NCI-H748 treated with DMSO at 0.1 percent for 48 hours (cell line): ENCODE measurements at regions not wholly inside any gene's neighbourhood (a gene's known extent, or its start where the extent isn't known, plus 50 kb on each side); places are given as distances from the start of the nearest gene placed in this dataset.
"Not testable (repeated sequence)": the region's sequence is repeated elsewhere in the genome, so short reads cannot be mapped to it uniquely, and the experiment has no call there.

ENCODE experiments used
- DNase-seq: peaks from one replicate; lab custom pipeline; 2025; lab: John Stamatoyannopoulos, UW

DNA sequence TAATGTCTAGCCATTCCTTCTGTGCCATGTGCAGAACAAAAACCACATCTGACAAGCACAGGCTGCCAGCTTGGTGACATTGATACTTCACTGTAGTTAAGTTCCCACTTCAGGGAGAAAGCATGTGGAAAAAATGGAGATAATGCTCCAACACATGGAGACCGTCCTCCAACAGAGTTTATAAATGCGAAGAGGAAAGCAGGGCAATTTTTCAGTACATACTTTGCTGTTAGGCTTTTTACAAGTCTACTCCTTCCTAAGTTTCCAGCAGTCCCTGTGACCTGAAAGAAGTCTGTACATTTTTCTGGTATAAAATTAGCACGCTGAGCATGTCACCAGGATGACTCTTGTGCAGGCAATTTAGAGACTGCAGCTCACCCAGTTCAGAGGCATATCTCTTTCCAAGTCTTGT, 766.9 kb upstream of the IGFBP7 start:
- DNase-seq, result no peak

DNA sequence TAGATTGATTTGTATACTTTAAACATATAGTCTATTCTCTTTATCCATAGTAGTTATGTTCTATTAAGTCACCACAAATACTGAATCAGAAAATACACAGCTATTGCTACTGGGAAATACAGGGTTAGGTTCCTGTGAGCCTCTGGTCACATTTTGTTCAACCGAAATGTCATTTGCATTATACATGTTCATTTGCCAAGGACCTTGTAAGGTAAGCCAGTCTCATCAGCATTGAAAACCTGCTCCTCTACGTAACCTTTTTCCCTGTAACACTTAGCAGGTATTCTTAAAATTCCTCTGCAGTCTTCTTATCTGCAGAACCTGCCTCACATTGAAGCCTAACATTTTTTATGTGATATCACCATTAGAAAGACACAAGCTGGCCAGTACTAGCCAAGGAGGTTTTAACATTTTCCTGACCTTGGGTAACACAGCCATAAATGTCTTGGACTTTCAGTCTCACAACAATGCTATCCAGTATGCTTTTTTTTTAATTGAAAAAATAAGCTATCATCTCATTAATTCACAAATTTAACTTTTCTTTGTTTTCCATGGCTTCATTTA, 765.7 kb upstream of the IGFBP7 start:
- DNase-seq, result no peak

DNA sequence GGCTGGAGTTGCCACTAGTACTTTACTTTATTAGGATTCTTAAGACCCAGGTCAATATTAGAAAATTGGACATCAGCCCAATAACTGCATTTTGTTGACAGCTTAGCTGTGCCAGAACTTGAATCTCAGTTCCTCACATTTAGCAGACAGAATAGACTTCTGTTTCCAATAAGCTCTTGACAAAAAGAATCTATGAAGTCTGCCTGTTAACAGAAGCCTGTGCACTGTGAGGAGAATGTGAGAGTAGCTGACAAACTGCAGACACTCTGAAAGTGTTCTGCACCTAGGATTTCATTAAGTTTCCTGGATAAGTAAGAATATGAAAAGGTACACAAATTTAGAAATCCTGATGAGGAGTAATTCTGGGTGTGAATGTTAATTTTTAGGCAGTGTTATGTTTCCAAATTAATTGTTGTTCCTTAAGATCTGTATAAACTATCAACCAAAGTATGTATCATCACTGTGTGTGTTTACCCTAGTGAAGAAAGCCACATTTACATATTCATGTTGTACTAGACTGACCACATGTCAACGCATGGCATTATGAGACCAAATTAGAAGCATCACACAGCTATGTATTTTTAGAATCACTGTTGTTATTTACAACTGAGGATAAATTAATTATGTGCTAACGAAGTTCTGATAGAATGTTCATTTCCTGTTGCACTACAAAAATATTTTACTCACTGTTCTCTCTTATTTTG, 756.4 kb upstream of the IGFBP7 start:
- DNase-seq, result no peak

DNA sequence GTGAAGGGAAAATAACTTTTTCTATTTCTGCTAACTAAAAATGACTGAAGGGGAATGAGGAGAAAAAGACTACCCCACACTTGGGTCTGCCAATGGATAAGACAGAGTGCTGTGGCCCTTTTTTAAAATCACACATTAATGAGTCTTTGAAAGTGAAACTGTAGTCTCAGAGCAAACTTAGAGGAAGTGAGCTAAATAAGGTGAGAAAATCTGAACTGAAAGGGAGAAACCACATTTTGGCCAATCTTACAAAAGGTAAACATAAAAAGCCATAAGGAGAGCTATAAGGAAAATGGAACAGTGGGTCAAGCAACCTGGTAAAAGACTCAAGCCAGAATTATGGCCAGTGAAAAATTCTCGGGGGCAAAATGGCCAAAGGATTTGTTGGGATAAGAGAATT, 755.1 kb upstream of the IGFBP7 start:
- no peak for DNase-seq

DNA sequence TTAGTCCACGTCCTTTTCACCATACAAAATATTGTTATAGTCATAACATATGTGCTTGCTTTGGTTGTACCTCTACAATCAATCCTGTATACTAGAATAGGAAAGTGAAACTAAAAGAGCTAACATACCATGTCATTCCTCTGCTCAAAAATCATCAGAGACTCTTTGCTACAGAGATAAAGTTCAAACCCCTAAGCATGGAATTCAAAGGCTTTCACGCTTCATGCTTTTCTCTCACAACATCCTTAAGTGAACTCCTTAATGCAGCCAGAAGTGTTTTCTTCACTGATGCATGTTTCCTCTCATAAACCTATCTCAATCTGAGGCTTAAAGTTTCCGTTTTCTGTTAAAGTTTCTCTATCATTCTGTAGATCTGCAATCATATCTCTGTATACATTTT, 744.6 kb upstream of the IGFBP7 start:
- DNase-seq, result no peak

DNA sequence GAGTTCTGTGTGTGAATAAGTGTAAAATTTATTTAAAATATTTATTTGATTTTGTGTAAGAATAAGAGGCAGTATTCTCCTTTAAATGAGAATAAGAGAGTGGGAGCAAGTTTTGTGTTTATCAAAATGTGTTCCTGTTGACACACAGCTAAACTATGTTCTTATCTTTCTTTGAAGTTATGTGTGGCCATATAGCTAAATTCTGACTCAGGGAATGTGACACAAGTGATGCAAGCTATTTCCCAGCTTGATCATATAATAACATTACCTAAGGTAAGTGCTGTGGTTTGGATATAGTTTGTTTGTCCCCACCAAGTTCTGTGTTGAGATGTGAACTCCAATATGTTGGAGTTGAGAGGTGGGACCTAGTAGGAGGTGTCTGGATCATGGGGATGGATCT, 740.0 kb upstream of the IGFBP7 start:
- no peak for DNase-seq

DNA sequence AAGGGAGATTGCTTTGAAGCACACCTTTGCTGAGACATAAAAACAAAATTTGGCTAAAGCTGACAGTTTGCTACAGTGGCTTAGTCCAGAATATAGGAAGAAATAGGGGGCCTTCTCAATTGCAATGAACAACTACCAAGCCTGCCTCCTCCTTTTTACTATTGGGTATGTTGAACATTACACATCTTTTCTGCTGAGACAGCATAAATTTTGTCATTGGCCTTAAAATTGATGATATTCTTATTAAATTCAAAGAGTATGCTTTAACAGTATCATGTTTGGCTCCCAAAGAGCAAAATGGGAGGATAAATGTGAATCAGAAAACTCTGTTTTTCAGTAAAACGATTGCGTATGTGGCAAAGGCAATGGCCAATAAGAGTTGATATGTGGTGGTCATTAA, 721.9 kb upstream of the IGFBP7 start:
- no peak for DNase-seq

DNA sequence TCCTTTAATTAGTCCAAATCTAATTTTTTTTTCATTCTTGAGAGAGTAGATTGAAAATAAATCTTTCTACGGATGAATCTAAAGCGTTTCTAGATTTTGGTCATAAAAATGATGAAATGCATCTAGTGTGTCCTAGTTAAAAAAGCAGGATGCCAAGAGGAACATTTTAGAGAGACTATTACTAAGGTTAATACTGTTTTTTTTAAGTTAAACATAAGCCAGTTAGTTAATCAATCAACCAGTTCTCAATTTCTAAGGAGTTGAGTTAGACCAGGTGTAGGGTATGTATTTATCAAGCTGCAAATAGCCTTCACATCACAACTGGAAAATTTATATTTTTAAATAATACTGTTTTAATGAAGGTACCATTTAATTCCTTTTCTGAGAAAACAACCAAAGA, 679.5 kb upstream of the IGFBP7 start:
- DNase-seq, result no peak

DNA sequence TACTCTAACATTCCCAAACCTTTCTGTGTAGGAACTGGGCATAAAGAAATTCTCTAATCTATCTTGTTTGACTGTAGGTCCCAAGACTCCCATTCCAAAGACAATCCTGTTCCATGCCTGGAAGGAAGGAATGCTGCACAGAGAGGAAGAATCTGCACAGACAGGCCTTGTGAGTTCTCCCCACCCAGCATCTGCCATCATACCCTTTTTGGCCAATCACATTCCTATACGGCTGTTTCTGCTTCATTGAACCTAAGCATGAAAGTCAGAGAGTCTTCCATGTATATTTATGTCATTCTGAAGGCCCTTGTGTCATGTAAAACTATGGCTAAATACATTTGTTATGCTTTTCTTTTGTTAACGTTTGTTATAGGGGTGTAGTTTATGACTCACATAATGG, 667.7 kb upstream of the IGFBP7 start:
- DNase-seq, result no peak

DNA sequence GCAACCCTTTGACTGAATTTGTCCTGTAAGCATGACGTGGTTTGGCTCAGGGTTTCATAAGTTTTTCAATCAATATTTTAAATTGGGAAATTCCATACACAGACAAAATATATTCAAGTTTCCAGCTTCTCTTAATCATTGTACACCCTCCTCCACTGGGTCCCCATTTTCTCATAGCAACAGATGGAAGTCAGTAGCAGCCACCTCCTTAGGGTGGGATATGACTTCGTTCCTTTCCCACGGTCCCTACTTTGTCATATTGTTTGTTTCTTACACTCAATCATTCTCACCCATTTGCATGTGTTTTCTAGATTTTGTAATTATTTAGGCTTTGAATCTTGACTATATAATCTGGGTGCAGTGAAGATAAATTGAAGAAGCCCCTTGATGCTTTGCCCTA, 664.5 kb upstream of the IGFBP7 start:
- DNase-seq, result no peak

DNA sequence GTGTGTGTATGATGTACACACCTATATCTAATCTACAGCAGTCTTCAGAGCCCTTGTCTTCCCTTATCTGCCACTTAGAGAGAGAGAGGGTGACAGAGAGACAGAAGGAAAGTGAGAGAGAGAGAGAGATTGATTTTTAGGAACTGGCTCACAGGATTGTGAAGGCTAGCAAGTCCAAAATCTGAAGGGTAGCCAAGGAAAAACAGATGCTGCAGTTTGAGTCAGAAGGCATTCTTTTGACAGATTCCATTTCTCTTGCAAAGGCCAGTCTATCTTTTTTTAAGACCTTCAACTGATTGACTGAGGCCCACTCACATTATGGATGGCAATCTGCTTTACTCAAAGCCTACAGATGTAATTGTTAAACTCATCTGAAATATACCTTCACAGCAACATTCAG, 664.0 kb upstream of the IGFBP7 start:
- no peak for DNase-seq

DNA sequence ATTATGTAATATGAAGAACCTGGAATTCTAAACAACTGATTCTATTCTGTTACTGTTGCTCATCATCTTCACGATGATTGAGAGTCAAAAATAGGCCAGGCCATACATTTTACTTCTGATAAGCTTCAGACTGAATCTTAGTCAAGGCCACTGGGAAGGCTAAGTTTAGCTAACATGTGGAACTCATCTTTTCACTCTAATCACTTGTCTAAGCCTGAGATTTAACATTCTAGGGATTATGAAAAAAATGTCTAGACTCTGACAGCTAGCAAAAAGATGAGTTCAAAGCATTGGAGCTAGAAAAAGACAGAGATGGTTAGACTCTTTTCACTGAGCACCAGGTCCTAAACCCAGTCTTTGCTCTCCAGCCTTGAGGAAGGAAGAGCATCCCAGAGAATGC, 656.2 kb upstream of the IGFBP7 start:
- DNase-seq, result no peak

DNA sequence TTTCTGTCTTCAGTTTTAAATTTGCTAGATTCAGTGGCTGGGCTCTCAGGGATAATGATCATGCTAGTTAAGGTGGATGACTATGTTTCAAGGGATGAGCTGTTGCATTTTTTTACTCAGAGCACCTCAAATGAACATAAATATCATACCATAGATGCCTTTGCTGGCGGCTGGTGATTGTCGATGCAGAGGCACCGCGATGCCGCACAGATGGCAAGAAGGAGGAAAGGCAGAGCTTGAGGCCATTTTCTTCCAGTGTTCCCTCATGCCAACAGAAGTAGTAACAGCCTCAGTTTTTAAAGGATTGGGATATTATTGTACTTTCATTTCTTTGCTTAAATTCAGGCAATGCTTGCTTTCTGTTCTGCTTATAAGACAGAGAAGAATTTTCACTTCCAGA, 654.7 kb upstream of the IGFBP7 start:
- DNase-seq, result no peak

DNA sequence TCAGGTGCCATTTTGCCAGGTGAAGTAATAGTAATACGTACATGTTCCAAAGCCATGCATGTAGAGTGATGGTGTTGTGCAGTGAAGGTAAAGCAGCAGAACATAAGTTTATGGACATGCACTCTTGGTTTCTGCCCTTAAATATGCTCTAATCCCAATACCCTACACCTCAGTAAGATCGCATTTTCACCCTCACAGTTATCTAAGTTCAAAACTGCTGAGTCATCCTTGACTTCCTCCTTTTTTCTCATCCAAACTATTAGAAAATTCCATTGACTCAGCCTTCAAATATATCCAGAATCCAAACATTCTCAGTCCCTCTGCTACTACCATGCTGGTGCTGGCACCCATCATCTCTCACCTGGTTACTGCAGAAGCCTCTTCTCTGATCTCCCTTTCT, 652.9 kb upstream of the IGFBP7 start:
- no peak for DNase-seq

DNA sequence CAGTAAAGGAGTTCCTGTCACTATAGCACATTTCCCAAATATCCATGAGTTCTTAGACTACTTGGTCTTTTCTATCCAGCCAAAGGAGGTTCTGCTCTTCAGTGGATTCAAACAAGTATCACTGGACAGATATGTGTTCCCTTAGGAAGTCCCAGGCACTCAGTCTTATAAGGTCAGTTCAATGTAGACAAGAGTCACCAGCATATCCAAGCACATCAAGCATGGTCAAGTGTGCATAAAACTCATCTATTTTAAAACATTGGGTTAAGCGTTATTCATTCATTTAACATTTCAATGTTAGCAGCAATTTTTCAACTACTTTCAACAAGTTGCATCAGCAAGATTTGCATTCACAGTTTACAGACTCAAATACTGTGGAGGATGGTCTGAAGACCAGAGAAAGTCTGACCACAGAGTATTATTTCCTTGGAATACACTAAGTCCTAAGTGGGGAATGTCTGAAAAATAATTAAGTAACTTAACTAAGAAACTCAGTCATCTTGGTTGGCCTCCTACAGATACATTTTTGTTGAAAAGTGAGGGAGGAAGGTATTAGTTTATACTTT, 630.5 kb upstream of the IGFBP7 start:
- DNase-seq, result no peak

DNA sequence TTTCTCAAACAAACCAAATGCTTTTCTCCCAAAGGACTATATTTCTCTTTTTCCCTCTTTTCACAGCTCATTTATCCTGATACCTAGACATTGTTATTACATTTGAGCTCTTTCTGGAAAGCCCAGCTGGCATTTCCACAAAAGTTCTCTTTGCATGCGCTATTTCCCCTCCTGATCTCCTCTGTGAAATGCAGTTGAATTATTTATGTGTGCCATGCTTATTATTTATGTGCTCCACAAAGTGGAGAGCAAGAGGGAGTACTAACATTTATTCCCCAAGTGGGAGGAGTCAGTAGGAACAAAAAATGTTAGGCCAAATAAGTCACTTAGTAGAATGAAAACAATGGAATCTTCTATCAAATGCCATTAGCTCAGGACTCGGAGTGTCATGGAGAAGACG, 626.6 kb upstream of the IGFBP7 start:
- no peak for DNase-seq

DNA sequence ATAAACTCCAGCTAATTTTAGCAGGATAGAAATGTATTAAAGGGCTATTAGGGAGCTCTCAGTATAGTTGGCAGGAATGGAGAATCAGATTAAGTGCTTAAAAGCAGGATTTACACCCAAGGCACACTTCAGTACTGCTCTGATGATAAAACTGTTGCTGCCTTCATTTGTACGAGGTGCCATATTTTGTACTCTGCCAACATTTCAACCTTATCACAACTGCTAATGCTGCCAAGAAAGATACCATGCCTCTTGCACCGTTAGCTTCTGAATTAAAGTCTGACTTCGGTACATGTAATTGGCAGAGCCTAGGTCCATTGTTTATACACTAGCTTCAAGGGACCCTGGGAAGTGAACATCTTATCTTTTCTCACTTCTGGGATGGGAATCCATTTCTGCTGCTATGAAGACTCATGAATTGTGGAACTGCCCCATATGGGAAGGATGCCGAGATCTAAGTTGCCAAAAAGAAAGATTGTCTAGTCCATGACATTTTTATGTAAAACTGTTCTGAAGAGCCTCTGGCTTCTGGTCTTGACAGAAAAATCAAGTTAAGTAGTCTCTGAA, 624.0 kb upstream of the IGFBP7 start:
- no peak for DNase-seq

DNA sequence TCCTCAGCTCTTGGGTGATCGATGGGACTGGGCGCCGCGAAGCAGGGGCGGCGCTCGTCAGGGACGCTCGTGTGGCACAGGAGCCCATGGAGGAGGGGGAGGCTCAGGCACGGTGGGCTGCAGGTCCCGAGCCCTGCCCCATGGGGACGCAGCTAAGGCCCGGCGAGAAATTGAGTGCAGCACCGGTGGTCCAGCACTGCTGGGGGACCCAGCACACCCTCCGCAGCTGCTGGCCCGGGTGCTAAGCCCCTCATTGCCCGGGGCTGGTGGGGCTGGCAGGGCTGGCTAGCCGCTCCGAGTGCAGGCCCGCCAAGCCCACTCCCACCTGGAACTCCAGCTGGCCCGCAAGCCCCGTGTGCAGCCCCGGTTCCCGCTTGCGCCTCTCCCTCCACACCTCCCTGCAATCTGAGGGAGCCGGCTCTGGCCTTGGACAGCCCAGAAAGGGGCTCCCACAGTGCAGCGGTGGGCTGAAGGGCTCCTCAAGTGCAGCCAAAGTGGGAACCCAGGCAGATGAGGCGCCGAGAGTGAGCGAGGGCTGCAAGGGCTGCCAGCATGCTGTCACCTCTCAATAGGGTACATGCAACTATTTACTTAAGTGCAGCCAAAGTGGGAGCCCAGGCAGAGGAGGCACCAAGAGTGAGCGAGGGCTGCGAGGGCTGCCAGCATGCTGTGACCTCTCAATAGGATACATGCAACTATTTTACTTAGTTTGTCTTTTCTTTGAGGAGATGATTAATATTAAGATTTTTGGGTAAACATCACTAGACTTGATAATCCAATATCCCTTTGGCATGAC, 619.8 kb upstream of the IGFBP7 start:
- DNase-seq, result not testable (repeated sequence)

DNA sequence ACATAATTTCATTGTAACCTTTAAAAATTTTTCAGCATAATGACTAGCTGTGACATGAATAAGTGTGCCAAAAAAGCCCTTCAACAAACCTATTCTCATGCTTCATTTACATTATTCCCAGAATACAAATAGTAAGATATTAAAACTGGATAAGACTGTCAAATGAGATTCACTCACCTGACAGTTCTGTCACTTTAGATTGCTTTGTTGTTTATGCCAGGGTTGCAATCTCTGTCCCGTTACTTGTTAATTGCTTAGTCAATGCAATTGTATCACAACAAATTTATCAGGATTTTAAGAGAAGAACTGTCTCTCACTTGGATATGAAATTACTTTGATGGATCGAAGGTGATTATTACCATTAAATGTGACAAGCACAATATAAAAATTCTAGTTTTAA, 616.0 kb upstream of the IGFBP7 start:
- DNase-seq, result no peak

DNA sequence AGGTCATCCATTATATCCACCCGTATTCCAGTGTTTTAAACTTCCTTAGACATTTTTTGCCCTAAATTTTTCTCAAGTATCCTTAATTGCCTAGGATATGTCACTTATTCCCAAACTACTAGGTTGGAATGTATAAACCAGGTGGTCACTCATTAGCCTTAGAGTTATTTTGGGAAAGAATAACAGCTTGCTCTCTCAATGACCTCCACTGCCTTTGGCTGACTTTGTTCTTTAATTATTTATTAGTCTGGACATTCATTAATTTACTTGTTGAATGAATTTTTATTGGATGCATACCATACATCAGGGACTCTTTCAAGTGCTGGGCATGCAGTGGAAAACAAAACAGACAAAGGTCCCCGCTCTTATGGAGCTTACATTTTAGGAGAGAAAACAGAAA, 609.3 kb upstream of the IGFBP7 start:
- DNase-seq, result no peak

DNA sequence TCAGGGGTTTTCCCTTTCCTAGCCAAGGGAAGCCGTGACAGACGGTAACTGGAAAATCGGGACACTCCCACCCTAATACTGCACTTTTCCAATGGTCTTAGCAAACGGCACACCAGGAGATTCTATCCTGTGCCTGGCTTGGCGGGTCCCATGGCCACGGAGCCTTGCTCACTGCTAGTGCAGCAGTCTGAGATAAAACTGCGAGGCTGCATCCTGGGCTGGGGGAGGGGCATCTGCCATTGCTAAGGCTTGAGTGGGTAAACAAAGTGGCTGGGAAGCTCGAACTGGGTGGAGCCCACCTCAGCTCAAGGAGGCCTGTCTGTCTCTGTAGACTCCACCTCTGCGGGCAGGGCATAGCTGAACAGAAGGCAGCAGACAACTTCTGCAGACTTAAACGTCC, 604.1 kb upstream of the IGFBP7 start:
- not testable (repeated sequence) for DNase-seq

DNA sequence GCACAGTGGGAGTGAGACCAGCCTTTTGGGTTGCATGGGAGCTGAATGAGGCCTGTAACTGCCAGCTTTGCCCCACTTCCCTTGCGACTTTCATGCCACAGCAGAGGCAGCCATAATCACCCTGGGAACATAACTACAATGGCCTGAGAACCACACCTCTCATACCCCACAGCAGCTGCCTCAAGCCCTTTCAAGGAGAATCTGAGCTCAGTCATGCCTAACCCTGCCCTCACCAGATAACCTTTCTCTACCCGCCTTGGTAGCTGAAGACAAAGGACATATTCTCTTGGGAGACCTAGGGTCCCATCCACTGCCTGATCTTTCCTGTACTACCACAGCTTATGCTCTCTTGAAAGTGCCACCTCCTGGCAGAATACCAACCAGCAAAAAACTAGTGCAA, 599.9 kb upstream of the IGFBP7 start:
- no peak for DNase-seq

DNA sequence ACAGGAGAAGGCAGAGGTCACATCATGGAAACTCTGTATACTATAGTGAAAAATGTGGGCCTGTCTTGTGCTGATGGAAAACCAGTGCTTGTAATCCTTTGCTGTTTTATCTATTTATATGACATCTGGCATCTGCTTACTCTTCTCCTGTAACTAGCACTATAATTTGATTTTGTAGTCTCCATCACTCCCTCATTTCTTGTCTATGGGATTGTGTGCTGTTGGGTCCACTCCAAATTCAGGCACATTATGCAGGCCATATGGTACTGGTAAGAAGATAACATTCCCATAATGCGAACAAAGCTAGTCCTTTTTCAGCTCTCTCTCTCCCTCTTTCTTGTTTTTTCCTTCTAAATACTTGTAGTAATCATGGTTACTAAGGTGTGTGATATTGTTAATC, 581.2 kb upstream of the IGFBP7 start:
- DNase-seq, result no peak
